SU-DHL-6 (cell line): ENCODE measurements at regions not wholly inside any gene's neighbourhood (a gene's known extent, or its start where the extent isn't known, plus 50 kb on each side); places are given as distances from the start of the nearest gene placed in this dataset.
"Not testable (repeated sequence)": the region's sequence is repeated elsewhere in the genome, so short reads cannot be mapped to it uniquely, and the experiment has no call there.

ENCODE experiments used
- H2AFZ ChIP-seq: fragments of 200-600 bp; sonication (generic); 2 replicates; pipeline ENCODE4 v1.6.1; 2014; ENCODE audit warnings: low read depth, mild to moderate bottlenecking, moderate library complexity, mixed read lengths, antibody characterized with exemption, low read length; ENCODE audit not compliant: severe bottlenecking
- H3F3A ChIP-seq: fragments of 200-600 bp; shearing (Covaris generic); 2 replicates; pipeline ENCODE4 v1.6.0; 2016; ENCODE audit warnings: antibody characterized with exemption, mild to moderate bottlenecking; ENCODE audit not compliant: insufficient read depth
- H3K27ac ChIP-seq: fragments of 200-600 bp; sonication (generic); 2 replicates; pipeline ENCODE4 v1.5.1; 2016; ENCODE audit warnings: low read depth, mild to moderate bottlenecking, low read length, moderate library complexity, mixed read lengths
- H3K27me3 ChIP-seq: fragments of 200-600 bp; sonication (generic), shearing (Covaris generic); 2 replicates; pipeline ENCODE4 v1.6.0; 2014; ENCODE audit warnings: mild to moderate bottlenecking, low read length
- H3K36me3 ChIP-seq: fragments of 200-600 bp; sonication (generic); 2 replicates; pipeline ENCODE4 v1.6.1; 2014; ENCODE audit warnings: mild to moderate bottlenecking, low read length, mixed read lengths
- H3K4me2 ChIP-seq: fragments of 300-600, 200-600 bp; shearing (Covaris generic), sonication (generic); 2 replicates; pipeline ENCODE4 v1.6.0; 2014; ENCODE audit warnings: low read length, low read depth, mild to moderate bottlenecking; ENCODE audit not compliant: poor library complexity, severe bottlenecking
- H3K4me3 ChIP-seq: fragments of 200-600 bp; sonication (generic); 2 replicates; pipeline ENCODE4 v1.5.1; 2014; ENCODE audit warnings: antibody characterized with exemption, low read length, mild to moderate bottlenecking, mixed read lengths; ENCODE audit not compliant: insufficient read depth, poor library complexity, severe bottlenecking
- H3K79me2 ChIP-seq: fragments of 200-600 bp; sonication (generic); 2 replicates; pipeline ENCODE4 v1.6.1; 2014; ENCODE audit warnings: mild to moderate bottlenecking, low read length, moderate library complexity; ENCODE audit not compliant: insufficient read depth
- H3K9ac ChIP-seq: fragments of 200-600 bp; sonication (generic); 2 replicates; pipeline ENCODE4 v1.7.0; 2014; ENCODE audit warnings: mild to moderate bottlenecking, low read length
- H3K9me2 ChIP-seq: fragments of 200-600 bp; sonication (generic); replicated peaks from 2 replicates; pipeline ENCODE4 v1.6.1; 2014; ENCODE audit warnings: low read length; ENCODE audit not compliant: insufficient read depth
- H3K9me3 ChIP-seq: fragments of 200-600 bp; sonication (generic); 2 replicates; pipeline ENCODE4 v1.6.1; 2014; ENCODE audit warnings: low read length, mixed read lengths; ENCODE audit not compliant: insufficient read depth
- H4K20me1 ChIP-seq: fragments of 200-600 bp; sonication (generic); 2 replicates; pipeline ENCODE4 v1.6.1; 2014; ENCODE audit warnings: low read depth, mild to moderate bottlenecking, antibody characterized with exemption, low read length, moderate library complexity, mixed read lengths

DNA sequence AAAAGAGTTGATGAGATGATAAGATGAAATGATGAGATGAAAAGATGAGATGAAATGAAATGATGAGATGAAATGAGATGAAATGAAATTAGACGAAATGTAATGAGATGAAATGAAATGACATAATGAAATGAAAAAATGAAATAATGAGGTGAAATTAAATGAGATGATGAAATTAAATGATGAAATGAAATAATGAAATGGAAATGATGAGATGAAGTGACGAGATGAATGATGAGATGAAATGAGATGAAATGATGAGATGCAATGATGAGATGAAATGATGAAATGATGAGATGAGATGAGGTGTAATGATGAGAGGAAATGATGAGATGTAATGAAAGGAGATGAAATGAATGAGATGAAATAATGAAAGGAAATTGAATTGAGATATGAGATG is 343.4 kb upstream of the PLGLB1 start:
- H3K9me2 ChIP-seq, H3K27ac ChIP-seq, H3F3A ChIP-seq, H3K36me3 ChIP-seq, H3K4me2 ChIP-seq, H2AFZ ChIP-seq, H3K9ac ChIP-seq, H4K20me1 ChIP-seq, H3K27me3 ChIP-seq, H3K79me2 ChIP-seq, H3K9me3 ChIP-seq, H3K4me3 ChIP-seq: not testable (repeated sequence)

DNA sequence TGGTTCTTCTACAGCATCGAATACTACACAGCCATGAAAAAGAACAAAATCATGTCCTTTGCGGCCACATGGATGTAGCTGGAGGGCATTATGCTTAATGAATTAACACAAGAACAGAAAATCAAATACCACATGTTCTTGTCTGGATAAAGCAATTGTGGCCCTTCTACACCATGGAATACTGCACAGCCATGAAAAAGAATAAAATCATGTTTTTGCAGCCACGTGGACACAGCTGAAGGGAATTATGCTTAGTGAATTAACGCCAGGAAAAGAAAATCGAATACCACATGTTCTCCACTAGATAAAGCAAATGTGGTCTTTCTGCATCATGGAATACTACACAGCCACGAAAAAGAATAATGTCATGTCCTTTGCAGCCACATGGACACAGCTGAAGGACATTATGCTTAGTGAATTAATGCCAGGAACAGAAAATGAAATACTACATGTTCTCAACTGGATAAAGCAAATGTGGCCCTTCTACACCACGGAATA is 361.8 kb upstream of the PLGLB2 start:
- not testable (repeated sequence) for H3F3A ChIP-seq, H3K9ac ChIP-seq, H3K9me2 ChIP-seq, H3K36me3 ChIP-seq, H2AFZ ChIP-seq, H4K20me1 ChIP-seq, H3K9me3 ChIP-seq, H3K4me2 ChIP-seq, H3K27me3 ChIP-seq, H3K27ac ChIP-seq, H3K79me2 ChIP-seq, H3K4me3 ChIP-seq

DNA sequence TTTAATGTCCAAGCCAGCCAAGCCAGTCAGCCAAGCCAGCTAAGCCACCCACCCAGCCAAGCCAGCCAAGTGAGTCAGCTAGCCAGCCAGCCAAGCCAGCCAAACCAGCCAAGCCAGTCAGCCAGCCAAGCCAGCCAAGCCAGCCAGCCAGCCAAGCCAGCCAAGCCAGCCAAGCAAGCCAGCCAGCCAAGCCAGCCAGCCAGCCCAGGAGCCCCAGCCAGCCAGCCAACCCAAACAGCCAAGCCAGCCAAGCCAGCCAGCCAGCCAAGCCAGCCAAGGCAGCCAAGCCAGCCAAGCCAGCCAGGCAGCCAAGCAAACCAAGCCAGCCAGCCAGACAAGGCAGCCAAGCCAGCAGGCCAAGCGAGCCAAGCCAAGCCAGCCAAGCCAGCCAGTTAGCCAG is 352.1 kb upstream of the PLGLB2 start:
- not testable (repeated sequence) for H3K79me2 ChIP-seq, H3K27ac ChIP-seq, H3K36me3 ChIP-seq, H2AFZ ChIP-seq, H3K9me3 ChIP-seq, H3K9ac ChIP-seq, H3K27me3 ChIP-seq, H3K4me2 ChIP-seq, H3F3A ChIP-seq, H4K20me1 ChIP-seq, H3K9me2 ChIP-seq, H3K4me3 ChIP-seq

DNA sequence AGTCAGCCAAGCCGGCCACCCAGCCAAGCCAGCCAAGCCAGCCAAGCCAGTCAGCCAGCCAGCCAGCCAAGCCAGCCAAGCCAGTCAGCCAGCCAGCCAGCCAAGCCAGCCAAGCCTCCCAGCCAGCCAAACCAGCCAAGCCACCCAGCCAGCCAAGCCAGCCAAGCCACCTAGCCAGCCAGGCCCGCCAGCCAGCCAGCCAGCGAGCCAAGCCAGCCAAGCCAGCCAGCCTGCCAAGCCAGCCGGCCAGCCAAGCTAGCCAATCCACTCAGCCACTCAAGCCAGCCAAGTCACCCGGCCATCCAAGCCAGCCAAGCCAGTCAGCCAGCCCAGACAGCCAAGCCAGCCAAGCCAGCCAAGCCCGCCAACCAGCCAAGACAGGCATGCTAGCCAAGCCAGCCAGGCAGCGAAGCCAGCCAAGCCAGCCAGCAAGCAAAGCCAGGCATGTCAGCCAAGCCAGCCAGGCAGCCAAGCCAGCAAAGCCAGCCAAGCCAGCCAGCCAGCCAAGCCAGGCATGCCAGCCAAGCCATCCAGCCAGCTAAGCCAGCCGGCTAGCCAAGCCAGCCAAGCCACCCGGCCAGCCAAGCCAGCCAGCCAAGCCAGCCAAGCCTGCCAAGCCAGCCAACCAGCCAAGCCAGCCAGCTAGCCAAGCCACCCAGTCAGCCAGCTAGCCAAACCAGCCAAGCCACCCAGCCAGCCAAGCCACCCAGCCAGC is 351.2 kb upstream of the PLGLB2 start:
- not testable (repeated sequence) for H3K27ac ChIP-seq, H3K27me3 ChIP-seq, H3K4me2 ChIP-seq, H2AFZ ChIP-seq, H3F3A ChIP-seq, H3K79me2 ChIP-seq, H3K9ac ChIP-seq, H3K9me3 ChIP-seq, H3K9me2 ChIP-seq, H3K4me3 ChIP-seq, H3K36me3 ChIP-seq, H4K20me1 ChIP-seq

DNA sequence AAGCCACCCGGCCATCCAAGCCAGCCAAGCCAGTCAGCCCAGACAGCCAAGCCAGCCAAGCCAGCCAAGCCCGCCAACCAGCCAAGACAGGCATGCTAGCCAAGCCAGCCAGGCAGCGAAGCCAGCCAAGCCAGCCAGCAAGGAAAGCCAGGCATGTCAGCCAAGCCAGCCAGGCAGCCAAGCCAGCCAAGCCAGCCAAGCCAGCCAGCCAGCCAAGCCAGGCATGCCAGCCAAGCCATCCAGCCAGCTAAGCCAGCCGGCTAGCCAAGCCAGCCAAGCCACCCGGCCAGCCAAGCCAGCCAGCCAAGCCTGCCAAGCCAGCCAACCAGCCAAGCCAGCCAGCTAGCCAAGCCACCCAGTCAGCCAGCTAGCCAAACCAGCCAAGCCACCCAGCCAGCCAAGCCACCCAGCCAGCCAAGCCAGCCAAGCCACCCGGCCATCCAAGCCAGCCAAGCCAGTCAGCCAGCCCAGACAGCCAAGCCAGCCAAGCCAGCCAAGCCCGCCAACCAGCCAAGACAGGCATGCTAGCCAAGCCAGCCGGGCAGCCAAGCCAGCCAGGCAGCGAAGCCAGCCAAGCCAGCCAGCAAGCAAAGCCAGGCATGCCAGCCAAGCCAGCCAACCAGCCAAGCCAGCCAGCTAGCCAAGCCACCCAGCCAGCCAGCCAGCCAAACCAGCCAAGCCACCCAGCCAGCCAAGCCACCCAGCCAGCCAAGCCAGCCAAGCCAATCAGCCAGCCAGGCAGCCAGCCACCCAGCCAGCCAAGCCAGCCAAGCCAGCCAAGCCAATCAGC is 350.4 kb upstream of the PLGLB2 start:
- H3K9ac ChIP-seq, H2AFZ ChIP-seq, H4K20me1 ChIP-seq, H3F3A ChIP-seq, H3K9me2 ChIP-seq, H3K4me2 ChIP-seq, H3K36me3 ChIP-seq, H3K79me2 ChIP-seq, H3K27me3 ChIP-seq, H3K9me3 ChIP-seq, H3K27ac ChIP-seq, H3K4me3 ChIP-seq: not testable (repeated sequence)

DNA sequence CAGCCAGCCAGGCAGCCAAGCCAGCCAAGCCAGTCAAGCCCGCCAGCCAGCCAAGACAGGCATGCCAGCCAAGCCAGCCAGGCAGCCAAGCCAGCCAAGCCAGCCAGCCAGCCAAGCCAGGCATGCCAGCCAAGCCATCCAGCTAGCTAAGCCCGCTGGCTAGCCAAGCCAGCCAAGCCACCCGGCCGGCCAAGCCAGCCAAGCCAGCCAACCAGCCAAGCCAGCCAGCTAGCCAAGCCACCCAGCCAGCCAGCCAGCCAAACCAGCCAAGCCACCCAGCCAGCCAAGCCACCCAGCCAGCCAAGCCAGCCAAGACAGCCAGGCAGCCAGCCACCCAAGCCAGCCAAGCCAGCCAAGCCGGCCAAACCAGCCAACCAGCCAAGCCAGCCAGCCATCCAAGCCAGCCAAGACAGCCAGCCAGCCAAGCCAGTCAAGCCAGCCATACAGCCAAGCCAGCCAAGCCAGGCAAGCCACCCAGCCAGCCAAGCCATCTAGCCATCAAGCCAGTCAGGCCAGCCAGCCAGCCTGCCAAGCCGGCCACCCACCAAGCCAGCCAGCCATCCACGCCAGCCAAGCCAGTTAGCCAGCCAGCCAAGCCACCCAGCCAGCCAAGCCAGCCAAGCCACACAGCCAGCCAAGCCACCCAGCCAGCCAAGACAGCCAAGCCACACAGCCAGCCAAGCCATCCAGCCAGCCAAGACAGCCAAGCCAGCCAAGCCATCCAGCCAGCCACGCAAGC is 349.2 kb upstream of the PLGLB2 start:
- H3K9me3 ChIP-seq, H2AFZ ChIP-seq, H3K27me3 ChIP-seq, H3K36me3 ChIP-seq, H3K9ac ChIP-seq, H3K9me2 ChIP-seq, H3K79me2 ChIP-seq, H3K4me3 ChIP-seq, H3K4me2 ChIP-seq, H3K27ac ChIP-seq, H4K20me1 ChIP-seq, H3F3A ChIP-seq: not testable (repeated sequence)
